Mesenteric fat pad (tissue), 1 donor: ENCODE measurements at regions not wholly inside any gene's neighbourhood (a gene's known extent, or its start where the extent isn't known, plus 50 kb on each side); places are given as distances from the start of the nearest gene placed in this dataset.
"Not testable (repeated sequence)": the region's sequence is repeated elsewhere in the genome, so short reads cannot be mapped to it uniquely, and the experiment has no call there.

ENCODE experiments used
- DNase-seq: peaks from one replicate; pipeline ENCODE4 v3.0.0-alpha.2; 2020; ENCODE audit warnings: low spot score
- donor health status: DM: yes; HTN: yes; CAD: no.

DNA sequence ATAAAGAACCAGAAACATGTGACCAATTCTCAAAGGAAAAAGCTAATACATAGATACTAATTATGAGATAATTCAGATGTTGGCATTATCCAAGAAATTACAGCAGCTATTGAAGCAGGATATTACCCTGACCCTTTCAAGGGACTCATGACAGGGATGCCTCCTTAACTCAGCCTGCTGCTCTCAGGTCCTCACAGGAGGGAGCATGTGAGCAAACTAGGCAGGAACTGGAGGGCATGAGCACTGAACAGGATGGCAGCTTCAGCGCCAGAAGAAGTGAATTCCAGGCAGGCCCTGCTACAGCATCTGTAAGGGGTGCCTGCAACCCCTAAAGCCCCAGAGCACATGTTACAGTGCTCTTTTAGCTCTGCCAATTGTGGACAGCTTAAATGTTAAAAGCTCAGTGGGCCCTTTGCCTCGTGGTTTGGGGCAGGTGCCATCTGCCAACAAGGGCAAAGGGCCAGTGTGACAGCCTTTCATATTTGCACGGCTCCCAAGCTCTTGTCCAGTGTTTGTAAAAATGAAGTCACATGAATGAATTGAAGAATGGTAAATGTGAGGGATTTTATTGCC is 464.7 kb upstream of the COX7C start:
- no peak for DNase-seq

DNA sequence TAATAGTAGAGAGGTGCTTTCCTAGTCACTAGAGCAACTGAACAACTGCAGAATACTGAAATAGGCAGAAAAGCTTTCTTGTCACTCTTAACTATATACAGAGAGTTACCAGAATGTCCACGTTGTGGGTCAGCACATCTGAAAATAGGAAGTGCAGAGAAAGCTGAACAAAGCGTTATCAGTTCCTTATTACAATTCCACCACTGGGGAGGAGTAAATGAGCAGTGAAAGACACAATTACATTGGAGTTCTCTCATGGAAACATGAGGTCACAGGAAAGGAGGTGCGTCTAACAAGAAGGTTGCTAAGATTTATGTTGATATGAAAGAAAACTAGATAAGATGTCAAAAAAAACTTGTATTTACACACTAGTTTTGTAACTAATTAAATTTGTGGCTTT is 461.9 kb upstream of the COX7C start:
- DNase-seq: no peak

DNA sequence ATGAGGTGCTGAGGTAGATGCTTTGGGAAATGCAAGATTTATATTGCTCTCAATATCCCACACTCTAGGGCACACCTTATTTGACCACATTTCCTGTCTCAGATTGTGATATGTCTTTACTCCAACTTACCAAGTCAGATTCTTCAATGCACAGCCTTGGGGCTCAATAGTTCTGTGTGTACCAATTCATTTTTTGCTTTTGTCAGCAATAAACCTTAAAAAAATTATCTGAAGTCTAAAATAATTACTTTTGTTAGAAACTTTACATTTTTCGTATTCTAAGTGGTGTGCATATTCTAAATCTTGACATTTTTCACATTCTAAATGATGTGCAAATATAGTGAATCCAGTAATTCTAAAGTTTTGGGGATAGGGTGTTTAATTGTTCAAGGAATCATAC is 447.5 kb upstream of the COX7C start:
- no peak for DNase-seq

DNA sequence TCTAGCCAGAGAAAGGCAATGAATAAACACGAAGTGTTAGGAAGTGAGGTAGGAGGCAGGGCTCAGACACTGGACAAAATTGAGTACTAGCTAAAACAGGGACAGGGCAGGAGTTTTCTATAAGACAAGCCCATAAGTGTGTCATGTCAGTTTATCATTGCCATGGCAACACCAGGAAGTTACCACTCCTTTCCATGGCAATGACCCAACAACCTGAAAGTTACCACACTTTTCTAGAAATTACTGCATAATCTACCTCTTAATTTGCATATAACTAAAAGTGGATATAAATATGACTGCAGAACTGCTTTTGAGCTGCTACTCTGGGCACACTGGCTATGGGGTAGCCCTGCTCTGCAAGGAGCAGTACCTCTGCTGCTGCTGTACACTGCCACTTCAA is 442.5 kb upstream of the COX7C start:
- no peak for DNase-seq

DNA sequence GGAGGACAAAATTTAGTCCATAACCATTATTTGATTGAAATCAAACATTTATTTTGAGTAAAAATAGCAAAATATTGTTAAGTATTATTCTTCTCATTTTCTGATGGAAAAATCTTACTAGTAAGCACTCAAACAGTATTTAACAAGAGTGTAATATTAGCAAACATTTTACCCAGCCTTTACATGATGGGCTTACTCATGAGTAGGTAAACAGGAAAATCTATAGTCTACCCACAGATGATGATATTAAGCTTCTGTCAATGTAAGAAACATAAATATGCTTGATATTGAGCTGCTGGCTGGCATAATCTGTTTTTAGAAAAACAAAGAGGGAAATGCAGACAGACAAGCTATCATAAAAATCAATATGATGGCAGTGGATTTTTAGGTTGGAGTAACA is 418.5 kb upstream of the COX7C start:
- DNase-seq: no peak

DNA sequence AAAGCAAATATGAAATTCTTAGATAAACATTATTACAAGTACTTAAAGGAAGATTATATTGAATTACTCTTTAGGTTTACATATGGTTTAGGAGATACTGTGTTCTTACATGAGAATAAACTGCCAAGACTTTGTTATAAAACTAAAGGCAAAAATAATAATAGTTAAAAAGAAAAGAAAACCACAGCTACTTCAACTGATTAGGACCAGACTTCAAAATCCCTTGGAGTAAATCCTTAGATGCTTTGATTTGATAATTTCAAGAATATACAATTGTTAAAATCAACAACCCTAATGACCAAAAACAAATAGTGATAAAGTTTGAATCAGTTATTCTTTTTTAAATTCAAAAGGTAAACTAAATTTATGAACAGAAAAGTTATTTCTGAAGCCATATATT is 389.6 kb upstream of the COX7C start:
- DNase-seq: no peak

DNA sequence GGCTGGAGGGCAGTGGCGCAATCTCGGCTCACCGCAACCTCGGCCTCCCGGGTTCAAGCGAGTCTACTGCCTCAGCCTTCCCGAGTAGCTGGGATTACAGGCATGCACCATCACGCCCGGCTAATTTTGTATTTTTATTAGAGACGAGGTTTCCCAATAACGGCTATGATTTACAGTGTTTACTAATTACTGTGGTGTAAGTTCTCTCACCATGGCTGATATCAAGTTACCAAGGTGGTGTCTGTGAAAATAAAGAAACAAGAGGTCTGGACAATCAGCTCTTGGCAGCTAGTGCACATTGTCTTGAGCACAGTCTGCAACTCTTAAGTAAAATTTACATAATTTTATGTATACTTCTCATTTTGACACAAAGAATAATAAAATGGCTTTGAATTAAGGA is 385.5 kb upstream of the COX7C start:
- DNase-seq: no peak

DNA sequence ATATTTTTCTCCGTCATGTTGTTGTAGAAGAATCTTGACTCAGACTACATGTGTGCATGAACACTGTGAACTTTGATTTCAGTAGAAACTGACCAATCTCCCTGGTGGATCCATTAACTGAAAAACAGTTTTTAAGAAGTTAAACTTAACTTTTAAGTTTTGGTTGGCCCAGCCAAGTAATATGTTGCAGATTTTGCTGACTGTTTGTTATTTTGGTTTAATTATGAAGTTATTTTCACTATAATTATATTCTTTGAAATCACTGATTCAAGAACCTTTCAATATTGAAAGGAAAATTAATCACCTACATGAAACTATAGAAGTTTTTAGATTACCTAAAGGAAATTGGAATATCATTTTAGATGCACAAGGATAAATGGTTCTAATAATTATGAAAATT is 373.6 kb upstream of the COX7C start:
- DNase-seq: no peak

DNA sequence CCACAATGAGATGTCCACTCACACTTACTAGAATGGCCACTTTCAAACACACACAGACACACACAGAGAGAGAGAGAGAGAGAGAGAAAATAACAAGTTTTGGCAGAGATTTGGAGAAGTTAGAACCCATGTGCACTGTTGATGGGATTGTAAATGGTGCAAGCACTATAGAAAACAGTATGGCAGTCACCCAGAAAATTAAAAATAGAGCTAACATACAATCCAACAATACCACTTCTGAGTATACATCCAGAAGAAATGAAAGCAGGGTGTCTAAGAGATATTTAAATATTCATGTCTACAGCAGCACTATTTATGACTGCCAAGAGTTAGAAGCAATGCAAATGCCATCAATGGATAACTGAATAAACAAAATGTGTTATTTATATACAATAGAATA is 359.9 kb upstream of the COX7C start:
- DNase-seq: no peak

DNA sequence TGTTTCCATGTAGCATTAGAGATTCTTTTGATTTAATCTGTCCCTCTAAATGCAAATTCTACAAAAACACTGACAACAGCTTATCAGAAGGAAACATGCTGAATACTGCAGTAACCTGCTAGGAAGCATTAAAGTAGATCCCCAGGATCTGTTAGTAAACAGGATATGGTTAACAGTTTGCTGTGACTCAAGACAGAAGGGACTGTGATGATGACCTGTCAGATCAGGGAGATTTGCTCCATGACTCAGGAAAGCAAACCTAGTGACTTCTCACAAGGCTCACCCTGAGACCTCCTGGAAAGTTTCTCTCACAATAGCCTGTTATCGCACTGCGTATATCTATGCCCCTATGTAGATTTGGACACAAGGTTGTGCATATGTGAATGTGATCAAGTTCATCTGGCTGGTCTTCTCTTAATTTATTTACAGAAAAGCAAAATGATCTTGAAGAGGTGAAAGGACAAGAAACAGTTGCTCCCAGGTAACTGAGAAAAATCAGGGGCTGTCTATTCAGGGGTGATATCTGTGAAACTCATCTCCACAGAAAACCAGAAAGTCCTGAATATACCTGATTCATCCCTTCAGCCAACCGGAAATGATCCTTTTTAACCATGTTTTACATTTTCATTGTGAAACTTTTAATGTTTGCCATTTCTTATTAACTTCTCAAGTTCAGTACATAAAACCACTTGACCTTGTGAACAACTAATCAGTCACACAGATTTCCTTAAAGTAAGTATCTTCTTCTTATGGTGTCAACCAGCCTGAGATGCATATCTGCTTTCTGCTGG is 333.1 kb upstream of the COX7C start:
- not testable (repeated sequence) for DNase-seq

DNA sequence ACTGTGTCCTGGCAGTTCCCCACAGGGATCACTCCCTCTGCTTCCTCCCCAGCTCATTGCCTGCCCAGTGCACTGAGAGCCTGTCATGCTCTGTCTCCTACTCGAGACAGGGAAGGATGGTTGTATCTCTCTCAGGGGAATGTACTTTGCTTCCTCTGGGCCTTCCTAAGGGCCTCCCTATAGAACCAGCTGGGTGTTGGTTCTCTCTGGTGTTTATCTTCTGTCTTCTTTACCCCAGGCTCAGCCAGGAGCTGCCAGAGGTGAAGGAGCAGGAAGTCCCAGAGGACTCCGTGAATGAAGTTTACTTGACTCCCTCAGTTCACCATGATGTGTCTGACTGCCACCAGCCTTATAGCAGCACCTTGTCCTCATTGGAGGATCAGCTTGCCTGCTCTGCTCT is 330.3 kb upstream of the COX7C start:
- not testable (repeated sequence) for DNase-seq

DNA sequence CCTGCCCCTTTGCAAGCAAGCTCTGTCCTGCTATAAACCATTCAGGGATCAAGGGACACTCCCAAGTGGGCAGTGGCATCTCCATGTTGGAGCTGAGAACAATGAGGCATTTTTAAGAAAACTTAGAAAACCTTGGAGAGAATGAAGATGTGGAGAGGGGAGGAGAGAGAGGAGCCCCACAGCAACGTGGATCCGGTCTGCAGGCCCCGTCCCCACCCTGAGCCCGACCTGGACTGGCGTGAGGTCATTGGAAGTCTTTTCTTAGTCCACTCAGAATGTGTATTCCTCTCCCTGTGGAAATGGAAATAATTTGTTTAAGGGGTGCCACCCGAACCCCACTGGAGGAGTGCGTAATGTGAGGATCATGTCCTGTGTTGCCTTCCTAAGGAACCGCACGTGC is 328.0 kb upstream of the COX7C start:
- not testable (repeated sequence) for DNase-seq

DNA sequence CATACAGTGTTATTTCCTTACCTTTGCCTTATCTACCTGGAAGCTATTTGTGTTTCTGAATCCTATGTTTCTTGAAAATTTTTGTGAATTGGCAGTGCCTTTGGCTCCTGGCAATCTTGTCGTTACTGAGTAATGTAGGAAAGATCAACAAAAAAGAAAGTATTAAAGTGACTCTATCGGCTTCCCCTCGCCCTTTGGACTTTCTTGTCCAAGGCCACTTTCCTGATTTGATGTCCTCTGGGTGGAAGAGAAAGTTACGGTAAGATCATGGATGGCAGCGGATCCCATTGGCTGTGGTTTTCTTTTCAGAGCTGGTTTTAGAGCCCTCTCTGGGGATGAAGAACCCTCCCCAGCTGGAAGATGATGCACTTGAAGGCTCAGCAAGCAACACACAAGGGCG is 324.9 kb upstream of the COX7C start:
- not testable (repeated sequence) for DNase-seq

DNA sequence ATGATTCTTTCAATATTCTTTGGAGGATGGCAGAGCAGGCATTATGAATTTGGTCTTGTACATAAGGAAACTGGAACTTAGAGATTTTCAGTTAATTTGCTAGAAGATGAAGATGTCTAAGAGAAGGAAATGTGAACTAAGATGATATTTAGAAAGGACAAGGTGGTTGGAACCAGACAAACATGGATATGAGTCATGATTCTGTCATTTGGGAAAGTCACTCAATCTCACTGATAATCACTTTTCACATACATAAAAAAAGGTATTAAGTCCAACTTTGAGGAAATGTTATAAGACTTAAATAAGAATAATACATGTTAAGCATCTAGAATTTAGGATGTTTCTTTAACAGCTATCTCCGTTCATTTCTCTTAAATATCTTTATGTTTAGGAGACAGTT is 315.1 kb upstream of the COX7C start:
- not testable (repeated sequence) for DNase-seq

DNA sequence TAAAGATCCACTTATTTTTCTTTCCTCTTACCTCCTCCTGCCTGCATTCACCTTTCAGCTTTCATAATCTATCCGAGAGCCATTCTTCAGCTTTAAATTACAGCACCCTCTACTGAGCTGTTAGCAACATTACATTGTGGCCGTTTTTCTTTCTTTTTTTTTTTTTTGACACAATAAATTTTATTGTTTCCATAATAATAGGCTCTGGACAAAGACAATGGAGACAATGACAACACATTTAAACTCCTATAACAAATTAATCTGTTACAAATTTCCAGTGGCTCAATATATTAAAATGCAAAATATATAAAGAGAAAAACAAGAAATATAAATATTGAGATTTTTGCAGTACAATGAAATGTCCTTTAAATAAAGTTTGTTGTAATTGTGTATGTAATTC is 312.7 kb upstream of the COX7C start:
- not testable (repeated sequence) for DNase-seq

DNA sequence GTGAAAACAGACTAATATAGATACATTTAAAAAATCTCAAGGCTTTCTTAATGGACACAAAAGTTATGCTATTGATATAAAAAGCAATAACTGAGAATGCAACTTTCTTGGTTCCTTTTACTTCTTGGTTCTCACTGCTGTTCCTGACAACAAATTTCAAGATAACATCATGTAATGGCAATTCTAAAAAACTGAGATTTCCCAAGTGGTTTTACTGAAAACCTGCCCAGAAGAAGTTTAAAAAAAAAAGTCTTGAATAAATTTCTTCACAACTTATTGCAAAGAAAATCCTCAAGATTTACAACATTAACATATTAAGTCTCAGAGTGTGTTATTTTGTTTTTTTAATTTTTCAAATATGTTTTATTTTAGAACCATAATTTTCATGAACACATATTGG is 302.8 kb upstream of the COX7C start:
- no peak for DNase-seq

DNA sequence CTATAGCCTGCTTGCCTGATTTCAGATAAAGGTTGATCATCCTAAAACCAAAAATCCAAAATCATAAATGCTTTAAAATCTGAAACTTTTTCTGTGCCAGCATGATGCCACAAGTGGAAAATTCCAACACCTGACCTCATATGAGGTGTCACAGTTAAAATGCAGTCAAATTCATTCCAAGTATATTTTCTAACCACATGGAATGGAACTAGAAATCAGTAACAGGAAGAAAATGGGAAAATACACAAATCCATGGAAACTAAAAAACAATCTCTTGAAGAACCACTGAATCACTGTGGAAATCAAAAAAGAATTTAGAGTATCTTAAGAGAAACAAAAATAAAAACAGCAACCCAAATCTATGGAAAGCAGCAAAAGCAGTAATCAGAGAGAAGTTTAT is 297.5 kb upstream of the COX7C start:
- DNase-seq: no peak

DNA sequence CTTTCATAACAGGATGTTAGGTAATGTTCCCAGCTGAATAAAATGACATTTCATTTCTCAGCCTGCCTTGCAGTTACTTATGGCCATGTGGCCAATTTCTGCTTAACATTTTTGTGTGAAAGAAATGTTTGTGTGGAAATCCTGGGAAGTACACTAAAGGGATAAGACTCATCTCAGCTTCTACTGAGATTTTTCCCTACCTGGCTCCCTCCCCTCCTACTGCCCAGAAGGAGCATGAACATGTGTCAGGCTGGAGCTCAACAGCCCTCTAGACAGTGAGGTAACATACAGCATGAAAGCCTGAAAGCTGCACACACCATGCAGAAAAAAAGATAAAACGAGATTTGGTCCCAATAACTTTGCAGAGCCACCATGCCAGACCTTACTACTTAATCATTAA is 288.4 kb upstream of the COX7C start:
- DNase-seq: no peak

DNA sequence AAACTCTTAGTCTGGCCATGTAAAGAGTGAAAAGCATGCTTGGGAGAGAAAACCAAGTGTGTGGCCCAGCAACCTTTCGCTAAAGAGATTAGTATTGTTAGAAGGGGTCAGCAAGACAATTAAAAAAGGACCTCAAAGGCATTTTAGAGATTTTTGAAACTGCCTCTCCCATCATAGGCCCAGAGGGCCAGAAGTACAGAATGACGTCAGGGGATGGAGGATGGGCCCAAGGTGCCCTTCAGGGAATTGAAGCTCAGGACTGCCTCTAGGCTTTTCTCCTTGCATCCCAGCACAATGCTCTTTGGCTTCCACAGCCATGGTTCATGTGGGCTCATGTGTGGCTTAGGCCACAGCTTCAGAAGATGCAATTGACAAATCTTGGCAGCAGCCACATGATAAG is 287.0 kb upstream of the COX7C start:
- no peak for DNase-seq

DNA sequence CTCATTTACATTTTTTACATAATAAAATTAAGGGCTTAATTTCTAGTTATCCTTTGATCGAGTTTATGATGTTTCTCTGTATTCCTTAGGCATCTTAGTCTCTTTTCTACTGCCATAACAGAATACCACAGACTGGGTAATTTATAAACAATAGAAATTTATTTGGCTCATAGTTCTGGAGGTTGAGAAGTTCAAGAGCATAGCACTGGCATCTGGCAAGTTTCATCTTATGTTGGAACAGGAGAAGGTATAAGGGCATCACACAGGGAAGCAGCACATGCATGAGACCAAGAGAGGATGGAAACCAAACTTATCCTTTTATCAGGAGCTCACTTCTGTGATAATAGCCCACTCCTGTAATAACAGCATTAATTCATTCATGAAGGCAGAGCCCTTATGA is 284.9 kb upstream of the COX7C start:
- no peak for DNase-seq

DNA sequence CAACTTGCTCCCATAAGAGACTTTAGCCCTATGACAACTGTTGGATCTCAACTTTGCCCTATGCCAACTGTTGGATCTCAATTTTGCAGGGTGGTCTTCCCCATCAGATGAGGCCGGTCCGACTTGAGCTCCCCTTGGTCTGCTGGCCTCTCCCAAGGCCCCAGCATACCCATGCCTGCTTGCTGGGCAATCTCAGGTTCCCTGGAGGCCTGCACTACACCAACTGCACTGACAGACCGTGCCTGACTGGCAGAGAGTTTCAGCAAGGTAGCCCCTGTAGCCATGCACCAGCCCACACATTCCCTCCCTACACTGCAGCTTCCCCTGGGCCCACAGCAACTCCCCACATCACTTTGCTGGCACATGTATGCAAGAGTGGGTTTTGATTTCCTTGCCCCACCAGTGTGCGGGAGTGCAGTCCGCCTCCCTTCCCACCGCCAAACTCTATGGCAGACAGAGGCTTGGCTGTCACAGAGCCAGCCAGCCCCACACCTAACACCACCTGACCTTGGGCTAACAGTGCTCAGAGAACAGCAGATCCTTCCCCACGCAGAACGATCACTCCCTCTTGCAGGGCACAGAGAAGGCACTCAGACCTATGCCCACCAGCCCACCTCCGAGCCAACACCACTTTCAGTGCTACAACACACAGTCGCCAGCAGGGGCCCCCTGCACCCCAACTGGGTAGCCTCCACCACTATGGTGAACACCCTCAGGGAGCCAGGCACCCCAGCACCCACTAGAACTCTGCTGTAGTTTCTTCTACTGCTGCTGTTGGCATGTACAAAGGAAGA is 279.9 kb upstream of the COX7C start:
- DNase-seq: peak; percentile 81

DNA sequence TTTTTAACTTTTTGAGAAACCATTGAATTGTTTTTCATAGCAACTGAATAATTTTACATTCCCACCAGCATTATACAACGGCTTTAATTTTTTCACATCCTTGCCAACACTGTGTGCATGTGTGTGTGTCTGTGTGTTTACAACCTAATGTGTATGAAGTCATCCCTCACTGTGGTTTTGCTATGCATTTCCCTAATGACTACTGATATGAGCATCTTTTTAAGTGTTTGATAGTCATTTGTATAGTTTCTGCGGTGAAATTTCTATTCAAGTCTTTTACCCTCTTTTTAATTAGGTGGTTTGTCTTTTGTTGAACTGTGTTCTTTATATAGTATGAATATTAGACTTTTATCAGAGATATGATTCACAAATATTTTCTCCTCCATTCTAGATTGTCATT is 263.1 kb upstream of the COX7C start:
- DNase-seq: no peak

DNA sequence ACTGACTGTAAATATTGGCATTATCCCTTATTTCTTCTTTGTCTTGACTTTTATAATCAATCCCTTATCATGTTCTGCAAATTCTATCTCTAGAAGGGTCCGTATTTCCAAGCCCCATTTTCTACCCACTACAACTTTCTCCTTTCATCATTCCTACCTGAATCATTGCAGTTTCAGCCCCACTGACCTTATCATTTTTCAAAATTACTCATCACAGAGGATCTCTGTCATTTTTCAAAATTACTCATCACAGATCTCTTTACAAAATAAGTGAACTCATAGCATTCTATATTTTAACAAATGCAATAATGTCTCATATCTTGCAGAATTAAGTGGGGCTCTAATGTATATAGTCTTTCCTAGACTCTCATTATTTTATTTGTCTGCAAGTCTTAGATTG is 256.9 kb upstream of the COX7C start:
- no peak for DNase-seq
